ENCODE measurements at regions not wholly inside any gene's neighbourhood (a gene's known extent, or its start where the extent isn't known, plus 50 kb on each side); places are given as distances from the start of the nearest gene placed in this dataset.

DNA sequence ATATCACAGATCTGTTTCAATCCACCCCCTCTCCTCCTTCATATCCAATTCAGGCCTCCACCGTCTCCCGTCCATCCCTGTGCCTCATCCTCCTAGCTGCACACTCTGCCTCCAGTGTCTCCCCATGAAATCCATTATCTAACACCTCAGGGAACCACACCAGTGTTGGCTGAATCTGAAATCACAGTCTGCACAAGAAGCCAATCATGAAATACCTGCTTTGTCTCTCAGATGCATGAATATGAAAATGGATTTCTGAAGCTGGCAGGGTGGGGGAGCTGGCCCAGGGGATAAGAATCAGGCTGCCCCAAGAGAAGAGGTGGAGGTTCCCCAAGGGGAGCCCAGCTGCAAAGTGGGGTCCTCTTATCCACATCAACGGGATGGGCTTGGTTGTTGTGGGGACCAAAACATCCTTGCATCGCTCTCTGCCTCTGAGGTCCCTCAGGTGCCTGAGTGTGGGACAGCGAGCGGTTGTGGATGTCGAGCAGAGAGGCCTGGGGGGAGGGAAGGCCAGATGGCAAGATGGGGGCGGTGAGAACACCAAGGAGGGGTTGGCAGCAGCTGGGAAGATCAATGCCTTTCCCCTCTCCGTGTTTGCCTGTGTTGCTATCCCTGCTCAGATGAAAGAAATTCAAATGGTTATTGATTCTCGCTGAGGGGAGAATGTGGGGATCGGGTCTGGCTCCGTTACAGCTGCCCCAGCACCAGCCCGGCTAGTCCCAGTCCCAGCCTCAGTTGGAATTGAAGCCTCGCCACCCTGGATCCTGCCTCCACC, 237.3 kb upstream of the POU3F1 start:
- Histone ChIP-seq H3K9ac (ENCODE audit: extremely low read depth, insufficient read length, low read length) (no peak overlapping the region), H3K9me3 (ENCODE audit: control insufficient read depth, low read depth, low read length) (no peaks in the 10 kb centered on the region), H3K18ac (ENCODE audit: insufficient read length, low read depth, low read length) (no peak overlapping the region), H2BK120ac (ENCODE audit: low read depth, low read length, poor library complexity, severe bottlenecking) (no peak overlapping the region), H3K27me3 (ENCODE audit: insufficient read depth, low read length) (no peaks in the 10 kb centered on the region), H4K8ac (replicated peaks; ENCODE audit: insufficient read length, low read depth, low read length) (no peak overlapping the region), H3K14ac (ENCODE audit: insufficient read depth, low read length) (0 out of 2 replicates have a peak overlapping the region, but pooled peaks have one; percentile 11), H3K4me1 (ENCODE audit: insufficient read depth, low read length) (no peaks in the 10 kb centered on the region), H2AFZ (ENCODE audit: low read length) (no peak overlapping the region), H2BK12ac (ENCODE audit: insufficient read length, low read depth, low read length) (no peak overlapping the region), H2AK5ac (ENCODE audit: insufficient read length, low read length) (no peak overlapping the region), H4K91ac (ENCODE audit: insufficient read length, low read depth, low read length) (no peak overlapping the region), H2BK5ac (ENCODE audit: insufficient read length, low read length) (no peak overlapping the region), H3K4me2 (ENCODE audit: insufficient read depth, insufficient read length, low read length) (no peak overlapping the region), H4K5ac (ENCODE audit: insufficient read length, low read depth, low read length) (no peak overlapping the region), H3K79me1 (ENCODE audit: insufficient read depth, low read depth, low read length, poor library complexity, severe bottlenecking) (no peaks in the 10 kb centered on the region), H4K20me1 (ENCODE audit: control insufficient read depth, insufficient read depth, insufficient read length) (no peaks in the 10 kb centered on the region), H3T11ph (ENCODE audit: low read length) (no peak overlapping the region), H3K27ac (ENCODE audit: insufficient read length, low read depth, low read length) (no peak overlapping the region), H2BK20ac (ENCODE audit: low read depth, low read length, poor library complexity, severe bottlenecking) (no peak overlapping the region), H3K23me2 (ENCODE audit: insufficient read length, low read depth, low read length, poor library complexity, severe bottlenecking) (no peaks in the 10 kb centered on the region), H3K4ac (ENCODE audit: low read depth, low read length) (no peak overlapping the region), H3K23ac (ENCODE audit: insufficient read length, low read depth, low read length) (no peak overlapping the region), H3K79me2 (ENCODE audit: insufficient read depth, low read length) (no peaks in the 10 kb centered on the region), H2BK15ac (ENCODE audit: low read depth, low read length) (no peak overlapping the region), H3K56ac (ENCODE audit: insufficient read length, low read depth, low read length) (no peak overlapping the region)
- Mint-ChIP-seq H3K4me3 (no peak overlapping the region), H3K27me3 (ENCODE audit: low read depth) (peaks cover 8% of the 10 kb centered on the region), H3K9me3 (peaks cover 9 to 15% of the 10 kb centered on the region in 2 experiments), H3K36me3 (ENCODE audit: insufficient read depth in 1 of 3, low read depth in 3 of 3) (peaks cover 9 to 21% (median 11%) of the 10 kb centered on the region in 3 experiments), H3K27ac (peak overlapping the region in 1 of 3 experiments; percentile 40; a peak in 2 of 7 replicates), H3K4me1 (peaks cover 42 to 46% of the 10 kb centered on the region in 2 experiments)
- TF ChIP-seq, protein P1, sequence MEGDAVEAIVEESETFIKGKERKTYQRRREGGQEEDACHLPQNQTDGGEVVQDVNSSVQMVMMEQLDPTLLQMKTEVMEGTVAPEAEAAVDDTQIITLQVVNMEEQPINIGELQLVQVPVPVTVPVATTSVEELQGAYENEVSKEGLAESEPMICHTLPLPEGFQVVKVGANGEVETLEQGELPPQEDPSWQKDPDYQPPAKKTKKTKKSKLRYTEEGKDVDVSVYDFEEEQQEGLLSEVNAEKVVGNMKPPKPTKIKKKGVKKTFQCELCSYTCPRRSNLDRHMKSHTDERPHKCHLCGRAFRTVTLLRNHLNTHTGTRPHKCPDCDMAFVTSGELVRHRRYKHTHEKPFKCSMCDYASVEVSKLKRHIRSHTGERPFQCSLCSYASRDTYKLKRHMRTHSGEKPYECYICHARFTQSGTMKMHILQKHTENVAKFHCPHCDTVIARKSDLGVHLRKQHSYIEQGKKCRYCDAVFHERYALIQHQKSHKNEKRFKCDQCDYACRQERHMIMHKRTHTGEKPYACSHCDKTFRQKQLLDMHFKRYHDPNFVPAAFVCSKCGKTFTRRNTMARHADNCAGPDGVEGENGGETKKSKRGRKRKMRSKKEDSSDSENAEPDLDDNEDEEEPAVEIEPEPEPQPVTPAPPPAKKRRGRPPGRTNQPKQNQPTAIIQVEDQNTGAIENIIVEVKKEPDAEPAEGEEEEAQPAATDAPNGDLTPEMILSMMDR (conservative IDR thresholded peaks at IDR 0.05), result no peak
- DNase-seq, result peak; percentile 20
- WGBS (ENCODE audit: extremely low coverage, insufficient read length, low lambda C conversion rate), result no CpG with 5 or more reads among the region's 14 CpGs

All from H9 (cell line).